ENCODE measurements at regions not wholly inside any gene's neighbourhood (a gene's known extent, or its start where the extent isn't known, plus 50 kb on each side); places are given as distances from the start of the nearest gene placed in this dataset.

DNA sequence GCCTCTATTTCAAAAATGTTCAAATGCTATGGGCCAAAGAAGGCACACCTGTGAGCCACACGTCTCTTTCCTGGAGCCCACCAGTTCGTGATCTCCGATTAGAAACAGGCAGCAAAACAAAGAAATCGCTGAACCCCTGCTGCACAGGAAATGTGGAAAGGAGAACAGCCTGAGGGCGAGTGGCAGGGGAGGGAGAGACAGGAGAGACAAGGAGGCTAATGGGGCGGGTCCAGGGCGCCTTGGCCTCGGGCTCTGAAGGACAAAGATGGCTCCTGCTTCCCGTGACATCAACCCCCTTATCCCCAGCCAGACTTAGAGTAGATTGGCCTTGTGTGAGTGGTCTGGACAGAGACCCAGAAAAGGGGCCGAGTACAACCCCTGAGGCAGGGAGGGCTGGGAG, 62.4 kb upstream of the DOCK1 start:
- no peaks in the 10 kb centered on the region for H3K9me2 ChIP-seq (replicated peaks; ENCODE audit: control insufficient read depth, low read length)
- no peaks in the 10 kb centered on the region for H3K79me2 ChIP-seq (ENCODE audit: control insufficient read depth, low read length)
- no peaks in the 10 kb centered on the region for H4K20me1 ChIP-seq (ENCODE audit: control insufficient read depth, insufficient read depth, low read depth, low read length)
- no peaks in the 10 kb centered on the region for H3K36me3 ChIP-seq (ENCODE audit: control insufficient read depth, low read length)
- no peak overlapping the region for H3K4me2 ChIP-seq (ENCODE audit: low read length)
- H3K4me3 ChIP-seq (ENCODE audit: low read length), result no peak overlapping the region
- no peaks in the 10 kb centered on the region; the same call in 1 of the 2 replicates for H3K9me3 ChIP-seq (ENCODE audit: control insufficient read depth, insufficient read depth, low read length)
- no peaks in the 10 kb centered on the region for H3K27me3 ChIP-seq (ENCODE audit: control insufficient read depth, low read length)
- no peak for TF ChIP-seq EZH2phosphoT487 (IDR thresholded peaks at IDR 0.05; ENCODE audit: borderline replicate concordance, low read length)
- TF ChIP-seq CTCF (IDR thresholded peaks at IDR 0.05; ENCODE audit: low read depth, low read length, poor library complexity, severe bottlenecking), result no peak
- no peaks in the 10 kb centered on the region for H3F3A ChIP-seq (ENCODE audit: control insufficient read depth, insufficient read depth)
- H3K27ac ChIP-seq (ENCODE audit: low read depth, low read length), result no peak overlapping the region
- H3K4me1 ChIP-seq (ENCODE audit: control insufficient read depth, low read length), result no peaks in the 10 kb centered on the region

DNA sequence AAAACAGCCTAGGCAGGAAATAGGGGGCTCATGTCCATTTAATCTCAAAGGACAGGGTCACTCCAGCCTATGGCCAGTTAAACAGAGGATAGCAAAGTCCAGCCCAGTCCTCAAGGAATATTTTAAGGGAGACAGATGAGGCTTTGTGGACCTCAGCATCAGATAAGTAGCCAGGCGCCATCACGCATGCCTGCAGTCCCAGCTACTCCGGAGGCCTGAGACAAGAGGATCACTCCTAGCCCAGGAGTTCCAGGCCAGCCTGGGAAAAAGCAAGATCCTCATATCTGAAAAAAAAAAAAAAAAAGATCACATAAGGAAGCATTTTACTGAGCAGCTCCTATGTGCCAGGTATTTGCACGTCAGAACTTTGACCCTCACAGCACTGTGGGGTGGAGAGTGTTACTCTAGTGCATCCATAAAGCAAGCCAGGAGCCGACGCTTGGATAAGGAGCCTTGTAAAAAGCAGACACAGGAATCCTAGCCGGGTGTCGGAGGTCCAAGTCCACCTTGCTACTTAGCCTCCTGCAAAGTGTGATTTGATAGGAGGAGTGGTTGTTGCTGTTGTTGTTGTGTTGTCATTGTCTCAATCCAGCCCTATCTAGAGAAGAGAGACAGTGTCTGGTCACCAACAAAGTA, 61.8 kb upstream of the DOCK1 start:
- Histone ChIP-seq H3K27ac (ENCODE audit: low read depth, low read length) (no peak overlapping the region), H3K9me3 (ENCODE audit: control insufficient read depth, insufficient read depth, low read length) (no peaks in the 10 kb centered on the region; the same call in 1 of the 2 replicates), H3F3A (ENCODE audit: control insufficient read depth, insufficient read depth) (no peaks in the 10 kb centered on the region), H3K9me2 (replicated peaks; ENCODE audit: control insufficient read depth, low read length) (no peaks in the 10 kb centered on the region), H3K36me3 (ENCODE audit: control insufficient read depth, low read length) (no peaks in the 10 kb centered on the region), H3K4me2 (ENCODE audit: low read length) (no peak overlapping the region), H3K4me1 (ENCODE audit: control insufficient read depth, low read length) (no peaks in the 10 kb centered on the region), H3K27me3 (ENCODE audit: control insufficient read depth, low read length) (no peaks in the 10 kb centered on the region), H3K4me3 (ENCODE audit: low read length) (no peak overlapping the region), H3K79me2 (ENCODE audit: control insufficient read depth, low read length) (no peaks in the 10 kb centered on the region), H4K20me1 (ENCODE audit: control insufficient read depth, insufficient read depth, low read depth, low read length) (no peaks in the 10 kb centered on the region)
- TF ChIP-seq EZH2phosphoT487 (IDR thresholded peaks at IDR 0.05; ENCODE audit: borderline replicate concordance, low read length), result no peak
- TF ChIP-seq CTCF (IDR thresholded peaks at IDR 0.05; ENCODE audit: low read depth, low read length, poor library complexity, severe bottlenecking), result no peak

DNA sequence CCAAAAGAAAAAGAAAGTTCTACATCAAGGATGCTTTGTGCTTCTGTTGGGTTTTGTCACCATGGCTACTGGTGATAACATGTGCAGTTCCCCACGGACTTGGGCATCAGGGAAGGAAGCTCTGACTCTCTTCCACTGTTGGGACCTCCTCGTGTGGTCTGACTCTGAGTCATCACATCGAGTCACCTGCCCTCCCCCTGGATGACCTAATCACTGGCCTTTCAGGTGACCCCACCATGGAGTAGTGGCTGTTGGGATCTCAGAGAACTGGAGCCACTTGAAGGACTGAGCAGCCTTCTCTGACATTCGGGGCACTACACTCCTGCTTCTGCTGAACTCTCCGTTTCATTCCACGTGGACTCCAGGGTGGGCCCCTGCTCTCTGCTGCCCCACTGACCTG, 60.8 kb upstream of the DOCK1 start:
- H3K27ac ChIP-seq (ENCODE audit: low read depth, low read length), result no peak overlapping the region
- no peaks in the 10 kb centered on the region for H3K27me3 ChIP-seq (ENCODE audit: control insufficient read depth, low read length)
- H3K9me3 ChIP-seq (ENCODE audit: control insufficient read depth, insufficient read depth, low read length), result no peaks in the 10 kb centered on the region; the same call in 1 of the 2 replicates
- no peak for TF ChIP-seq CTCF (IDR thresholded peaks at IDR 0.05; ENCODE audit: low read depth, low read length, poor library complexity, severe bottlenecking)
- no peak for TF ChIP-seq EZH2phosphoT487 (IDR thresholded peaks at IDR 0.05; ENCODE audit: borderline replicate concordance, low read length)
- H3K4me3 ChIP-seq (ENCODE audit: low read length), result no peak overlapping the region
- H3F3A ChIP-seq (ENCODE audit: control insufficient read depth, insufficient read depth), result no peaks in the 10 kb centered on the region
- no peaks in the 10 kb centered on the region for H3K9me2 ChIP-seq (replicated peaks; ENCODE audit: control insufficient read depth, low read length)
- no peak overlapping the region for H3K4me2 ChIP-seq (ENCODE audit: low read length)
- H4K20me1 ChIP-seq (ENCODE audit: control insufficient read depth, insufficient read depth, low read depth, low read length), result no peaks in the 10 kb centered on the region
- no peaks in the 10 kb centered on the region for H3K79me2 ChIP-seq (ENCODE audit: control insufficient read depth, low read length)
- no peaks in the 10 kb centered on the region for H3K36me3 ChIP-seq (ENCODE audit: control insufficient read depth, low read length)
- no peaks in the 10 kb centered on the region for H3K4me1 ChIP-seq (ENCODE audit: control insufficient read depth, low read length)

All from DOHH2 (cell line).